PFSK-1 (cell line): ENCODE measurements at regions not wholly inside any gene's neighbourhood (a gene's known extent, or its start where the extent isn't known, plus 50 kb on each side); places are given as distances from the start of the nearest gene placed in this dataset.

Experiments
- POLR2AphosphoS5 ChIP-seq: IDR thresholded peaks from 2 replicates; pipeline ENCODE4 v1.6.1; 2012; ENCODE audit warnings: low read depth, mild to moderate bottlenecking, control low read depth, low read length, moderate library complexity
- SIN3A ChIP-seq: IDR thresholded peaks from 2 replicates; pipeline ENCODE4 v1.6.1; 2012; ENCODE audit warnings: mild to moderate bottlenecking, low read length, moderate library complexity, borderline replicate concordance; ENCODE audit not compliant: insufficient read depth
- TAF1 ChIP-seq: IDR thresholded peaks from 2 replicates; pipeline ENCODE4 v1.6.1; 2012; ENCODE audit warnings: low read length, control low read depth, borderline replicate concordance; ENCODE audit not compliant: insufficient read depth
- TF ChIP-seq, protein P1 (sequence below), 2 experiments: IDR thresholded peaks; 2 replicates each; pipeline versions ENCODE4 v1.6.1 to v1.8.0; 2011 to 2012; ENCODE audit warnings: low read depth in 2 of 2, low read length in 2 of 2, control low read depth in 1 of 2, inconsistent platforms in 1 of 2, mild to moderate bottlenecking in 1 of 2, moderate library complexity in 1 of 2; ENCODE audit not compliant: insufficient read depth in 1 of 2

DNA sequence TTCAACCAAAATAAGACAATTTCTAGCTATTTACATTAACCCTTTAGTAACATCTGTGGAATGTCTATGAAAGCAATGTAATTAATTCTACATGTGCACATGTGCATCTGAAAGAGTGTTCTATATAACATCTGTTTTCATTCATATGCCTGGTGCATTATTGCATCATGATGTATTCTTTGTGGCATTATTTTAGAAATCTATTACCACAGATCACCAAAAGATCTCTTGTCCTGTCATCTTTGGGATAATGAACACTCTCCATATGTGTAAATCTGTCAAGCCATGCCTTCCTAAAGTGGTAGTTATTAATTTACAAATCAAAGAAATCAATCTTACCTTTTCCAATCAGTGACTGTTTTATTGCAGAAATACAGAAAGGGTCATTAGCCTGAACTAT lies 86.9 kb downstream of the TRIB2 start:
- TF ChIP-seq, protein P1, sequence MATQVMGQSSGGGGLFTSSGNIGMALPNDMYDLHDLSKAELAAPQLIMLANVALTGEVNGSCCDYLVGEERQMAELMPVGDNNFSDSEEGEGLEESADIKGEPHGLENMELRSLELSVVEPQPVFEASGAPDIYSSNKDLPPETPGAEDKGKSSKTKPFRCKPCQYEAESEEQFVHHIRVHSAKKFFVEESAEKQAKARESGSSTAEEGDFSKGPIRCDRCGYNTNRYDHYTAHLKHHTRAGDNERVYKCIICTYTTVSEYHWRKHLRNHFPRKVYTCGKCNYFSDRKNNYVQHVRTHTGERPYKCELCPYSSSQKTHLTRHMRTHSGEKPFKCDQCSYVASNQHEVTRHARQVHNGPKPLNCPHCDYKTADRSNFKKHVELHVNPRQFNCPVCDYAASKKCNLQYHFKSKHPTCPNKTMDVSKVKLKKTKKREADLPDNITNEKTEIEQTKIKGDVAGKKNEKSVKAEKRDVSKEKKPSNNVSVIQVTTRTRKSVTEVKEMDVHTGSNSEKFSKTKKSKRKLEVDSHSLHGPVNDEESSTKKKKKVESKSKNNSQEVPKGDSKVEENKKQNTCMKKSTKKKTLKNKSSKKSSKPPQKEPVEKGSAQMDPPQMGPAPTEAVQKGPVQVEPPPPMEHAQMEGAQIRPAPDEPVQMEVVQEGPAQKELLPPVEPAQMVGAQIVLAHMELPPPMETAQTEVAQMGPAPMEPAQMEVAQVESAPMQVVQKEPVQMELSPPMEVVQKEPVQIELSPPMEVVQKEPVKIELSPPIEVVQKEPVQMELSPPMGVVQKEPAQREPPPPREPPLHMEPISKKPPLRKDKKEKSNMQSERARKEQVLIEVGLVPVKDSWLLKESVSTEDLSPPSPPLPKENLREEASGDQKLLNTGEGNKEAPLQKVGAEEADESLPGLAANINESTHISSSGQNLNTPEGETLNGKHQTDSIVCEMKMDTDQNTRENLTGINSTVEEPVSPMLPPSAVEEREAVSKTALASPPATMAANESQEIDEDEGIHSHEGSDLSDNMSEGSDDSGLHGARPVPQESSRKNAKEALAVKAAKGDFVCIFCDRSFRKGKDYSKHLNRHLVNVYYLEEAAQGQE (IDR thresholded peaks at IDR 0.05; ENCODE audit: insufficient read depth in 1 of 2, low read depth in 2 of 2, low read length in 2 of 2): no peak
- TF ChIP-seq TAF1: no peak
- no peak for TF ChIP-seq POLR2AphosphoS5
- TF ChIP-seq SIN3A: no peak
